H1 (cell line): ENCODE measurements at regions not wholly inside any gene's neighbourhood (a gene's known extent, or its start where the extent isn't known, plus 50 kb on each side); places are given as distances from the start of the nearest gene placed in this dataset.

Source experiments
- CTCF ChIA-PET: fragments of 300-600 bp; sonication (Branson Sonifier 250); formaldehyde crosslinking; loops from one replicate; lab custom pipeline; 2021; ENCODE audit not compliant: partially characterized antibody; lab: Charles Lee
- POLR2A ChIA-PET: fragments of 300-600 bp; sonication (Branson Sonifier 250); formaldehyde crosslinking; loops from one replicate; lab custom pipeline; 2021; ENCODE audit warnings: inconsistent platforms; ENCODE audit not compliant: partially characterized antibody; lab: Charles Lee
- DNase-seq, 2 experiments: peaks; one replicate each; pipeline versions ENCODE4 v3.0.0 to v3.0.0-alpha.2; 2010 to 2022; ENCODE audit warnings: low spot score in 2 of 2, low read depth in 1 of 2, mixed read lengths in 1 of 2
- FAIRE-seq: peaks from 2 replicates; lab custom pipeline; 2011; peaks lifted over from hg19 to GRCh38; lab: Jason Lieb, UNC
- H2AFZ ChIP-seq: 2 replicates; pipeline ENCODE4 v1.8.1; 2012; ENCODE audit warnings: low read length, inconsistent platforms
- H2AK5ac ChIP-seq: 2 replicates; pipeline ENCODE4 v1.6.1; 2013; ENCODE audit warnings: low read depth, low read length
- H2BK120ac ChIP-seq: replicated peaks from 2 replicates; pipeline ENCODE3; 2013; ENCODE audit warnings: low read depth, low read length, inconsistent platforms
- H2BK12ac ChIP-seq: 2 replicates; pipeline ENCODE4 v1.6.1; 2013; ENCODE audit warnings: low read depth, low read length
- H2BK15ac ChIP-seq: 2 replicates; pipeline ENCODE4 v1.6.1; 2013; ENCODE audit warnings: low read length
- H2BK20ac ChIP-seq: 2 replicates; pipeline ENCODE4 v1.6.1; 2013; ENCODE audit warnings: low read length
- H2BK5ac ChIP-seq: 2 replicates; pipeline ENCODE4 v1.6.1; 2013; ENCODE audit warnings: low read depth, low read length
- H3K14ac ChIP-seq: 2 replicates; pipeline ENCODE4 v1.6.1; 2013; ENCODE audit warnings: inconsistent platforms; ENCODE audit not compliant: insufficient read length
- H3K18ac ChIP-seq: 2 replicates; pipeline ENCODE4 v1.6.1; 2013; ENCODE audit warnings: low read length; ENCODE audit errors: extremely low read depth
- H3K23ac ChIP-seq: 2 replicates; pipeline ENCODE4 v1.6.1; 2013; ENCODE audit warnings: inconsistent platforms; ENCODE audit not compliant: insufficient read length
- H3K23me2 ChIP-seq: 2 replicates; pipeline ENCODE4 v1.6.1; 2013; ENCODE audit warnings: low read depth, low read length
- H3K27ac ChIP-seq: 2 replicates; pipeline ENCODE4 v1.6.1; 2011; ENCODE audit warnings: low read depth, low read length, inconsistent platforms
- H3K27me3 ChIP-seq, 4 experiments: replicated peaks in 1 of 4; 1 replicate in 1 of 4; 2 replicates in 3 of 4; pipeline versions ENCODE4 v1.6.1 to v1.8.1; 2011 to 2013; ENCODE audit warnings: low read length in 3 of 4, mild to moderate bottlenecking in 3 of 4, inconsistent platforms in 2 of 4, mixed read lengths in 2 of 4, moderate library complexity in 1 of 4; ENCODE audit not compliant: control insufficient read depth in 3 of 4, insufficient read depth in 3 of 4; ENCODE audit errors: extremely low read depth in 1 of 4
- H3K36me3 ChIP-seq, 4 experiments: 2 replicates each; pipeline versions ENCODE4 v1.6.1 to v1.8.1; 2011 to 2013; ENCODE audit warnings: mild to moderate bottlenecking in 4 of 4, low read length in 3 of 4, moderate library complexity in 2 of 4, control low read depth in 1 of 4, inconsistent platforms in 1 of 4; ENCODE audit not compliant: insufficient read depth in 4 of 4, control insufficient read depth in 2 of 4
- H3K4ac ChIP-seq: replicated peaks from 2 replicates; pipeline ENCODE3; 2013; ENCODE audit warnings: low read length, low read depth, mixed read lengths, inconsistent platforms; ENCODE audit not compliant: insufficient read length
- H3K4me1 ChIP-seq, 4 experiments: replicated peaks in 1 of 4; 1 replicate in 1 of 4; 2 replicates in 3 of 4; pipeline versions ENCODE4 v1.6.1 to v1.8.1; 2011 to 2013; ENCODE audit warnings: low read length in 3 of 4, inconsistent platforms in 2 of 4, mixed read lengths in 1 of 4; ENCODE audit not compliant: insufficient read depth in 4 of 4, control insufficient read depth in 3 of 4
- H3K4me2 ChIP-seq, 2 experiments: 2 replicates each; pipeline versions ENCODE4 v1.6.1 to v1.8.1; 2011 to 2013; ENCODE audit warnings: low read depth in 2 of 2, low read length in 2 of 2, control low read depth in 1 of 2, inconsistent platforms in 1 of 2, mild to moderate bottlenecking in 1 of 2; ENCODE audit not compliant: insufficient read depth in 1 of 2
- H3K4me3 ChIP-seq, 4 experiments: fragments of 200-600, 300-600 bp in 1 of 4; sonication (generic), shearing (Covaris generic), sonication (Bioruptor Twin) in 1 of 4; 2 replicates each; pipeline versions ENCODE4 v1.5.1 to v1.8.1; 2011 to 2016; ENCODE audit warnings: low read length in 4 of 4, low read depth in 3 of 4, control low read depth in 2 of 4, inconsistent platforms in 2 of 4, mild to moderate bottlenecking in 2 of 4, mixed read lengths in 1 of 4, moderate library complexity in 1 of 4; ENCODE audit not compliant: insufficient read depth in 2 of 4; ENCODE audit errors: extremely low read depth in 1 of 4
- H3K56ac ChIP-seq: replicated peaks from 2 replicates; pipeline ENCODE3; 2013; ENCODE audit warnings: low read depth, mild to moderate bottlenecking, mixed read lengths, low read length, inconsistent platforms; ENCODE audit not compliant: insufficient read length
- H3K79me1 ChIP-seq: 2 replicates; pipeline ENCODE4 v1.6.1; 2013; ENCODE audit warnings: low read depth, low read length, control low read depth
- H3K79me2 ChIP-seq, 2 experiments: 2 replicates each; pipeline versions ENCODE4 v1.6.1 to v1.8.1; 2012 to 2013; ENCODE audit warnings: low read length in 2 of 2, mild to moderate bottlenecking in 2 of 2, inconsistent platforms in 1 of 2; ENCODE audit not compliant: insufficient read depth in 2 of 2, control insufficient read depth in 1 of 2
- H3K9ac ChIP-seq, 4 experiments: replicated peaks in 1 of 4; 1 replicate in 1 of 4; 2 replicates in 3 of 4; pipeline versions ENCODE4 v1.6.1 to v1.8.1; 2011 to 2013; ENCODE audit warnings: low read depth in 3 of 4, low read length in 3 of 4, control low read depth in 2 of 4, mild to moderate bottlenecking in 2 of 4, moderate library complexity in 2 of 4, inconsistent platforms in 1 of 4; ENCODE audit errors: extremely low read depth in 1 of 4
- H3K9me3 ChIP-seq, 2 experiments: 2 replicates each; pipeline versions ENCODE4 v1.6.1 to v1.8.1; 2012 to 2013; ENCODE audit warnings: mild to moderate bottlenecking in 2 of 2, moderate library complexity in 2 of 2, control low read depth in 1 of 2, inconsistent platforms in 1 of 2, low read depth in 1 of 2, low read length in 1 of 2, mixed read lengths in 1 of 2; ENCODE audit not compliant: insufficient read depth in 2 of 2
- H4K20me1 ChIP-seq, 2 experiments: replicated peaks in 1 of 2; 2 replicates each; pipeline versions ENCODE3 to v1.8.1; 2011 to 2013; ENCODE audit warnings: inconsistent platforms in 2 of 2, low read length in 2 of 2, mild to moderate bottlenecking in 1 of 2; ENCODE audit not compliant: insufficient read depth in 2 of 2, control insufficient read depth in 1 of 2
- H4K5ac ChIP-seq: 2 replicates; pipeline ENCODE4 v1.6.1; 2013; ENCODE audit warnings: low read length, low read depth, mixed read lengths, inconsistent platforms; ENCODE audit not compliant: insufficient read length
- H4K8ac ChIP-seq: 2 replicates; pipeline ENCODE4 v1.8.0; 2013; ENCODE audit warnings: mild to moderate bottlenecking, moderate library complexity, low read length, inconsistent platforms; ENCODE audit not compliant: insufficient read depth; ENCODE audit errors: extremely low read depth
- H4K91ac ChIP-seq: replicated peaks from 2 replicates; pipeline ENCODE3; 2013; ENCODE audit warnings: low read length, mixed read lengths, inconsistent platforms; ENCODE audit not compliant: insufficient read length
- CHD2 ChIP-seq: IDR thresholded peaks from 2 replicates; pipeline ENCODE4 v1.6.1; 2012; ENCODE audit warnings: low read length, improper control_type of control experiment
- EP300 ChIP-seq, 2 experiments: IDR thresholded peaks; 1 replicate in 1 of 2; 2 replicates in 1 of 2; pipeline ENCODE4 v1.6.1; 2011 to 2012; ENCODE audit warnings: low read depth in 2 of 2, low read length in 2 of 2, mild to moderate bottlenecking in 2 of 2, borderline replicate concordance in 1 of 2, inconsistent platforms in 1 of 2, moderate library complexity in 1 of 2
- KDM5A ChIP-seq: fragments of 200-600 bp; IDR thresholded peaks from 2 replicates; pipeline ENCODE4 v1.7.1; 2012; ENCODE audit warnings: mild to moderate bottlenecking, low read length, inconsistent platforms, mixed read lengths
- POLR2A ChIP-seq, 2 experiments: IDR thresholded peaks; 1 replicate in 1 of 2; 2 replicates in 1 of 2; pipeline ENCODE4 v1.6.1; 2011; ENCODE audit warnings: low read depth in 2 of 2, low read length in 2 of 2, mild to moderate bottlenecking in 2 of 2; ENCODE audit errors: control extremely low read depth in 1 of 2
- POLR2AphosphoS5 ChIP-seq: IDR thresholded peaks from 2 replicates; pipeline ENCODE4 v1.6.1; 2011; ENCODE audit warnings: low read depth, low read length
- POU5F1 ChIP-seq: IDR thresholded peaks from 2 replicates; pipeline ENCODE4 v1.6.1; 2011; ENCODE audit warnings: low read depth, mild to moderate bottlenecking, low read length, moderate library complexity
- SAP30 ChIP-seq: fragments of 300-600 bp; sonication (generic); IDR thresholded peaks from 2 replicates; pipeline ENCODE4 v1.7.1; 2012; ENCODE audit warnings: low read length, moderate library complexity, mild to moderate bottlenecking, inconsistent platforms; ENCODE audit not compliant: insufficient read depth, insufficient replicate concordance
- SIN3A ChIP-seq, 2 experiments: IDR thresholded peaks in 1 of 2; conservative IDR thresholded peaks in 1 of 2; 2 replicates each; pipeline ENCODE4 v1.6.1; 2011 to 2012; ENCODE audit warnings: low read length in 2 of 2, improper control_type of control experiment in 1 of 2, low read depth in 1 of 2, mild to moderate bottlenecking in 1 of 2
- TAF7 ChIP-seq: optimal IDR thresholded peaks from 2 replicates; pipeline ENCODE3; 2011; ENCODE audit warnings: low read depth, mild to moderate bottlenecking, inconsistent platforms, low read length, moderate library complexity, borderline replicate concordance
- TBP ChIP-seq: IDR thresholded peaks from 2 replicates; pipeline ENCODE4 v1.6.1; 2011; ENCODE audit warnings: low read depth, low read length, improper control_type of control experiment
- WGBS, 2 experiments: shearing (Covaris generic) in 1 of 2; methylation state at CpG; one replicate each; pipeline versions ENCODE4 v1.1.6 to v1.1.7; 2013 to 2015; ENCODE audit warnings: low lambda C conversion rate in 2 of 2, mixed read lengths in 2 of 2, inconsistent platforms in 1 of 2, low coverage in 1 of 2, missing lambda C conversion rate in 1 of 2; ENCODE audit not compliant: insufficient replicate concordance in 2 of 2, insufficient coverage in 1 of 2, insufficient read length in 1 of 2; ENCODE audit errors: extremely low coverage in 1 of 2, missing lambda C conversion rate in 1 of 2; 5-methylcytosine and 5-hydroxymethylcytosine counted together
- TF ChIP-seq, protein P1 (sequence below), 3 experiments: IDR thresholded peaks; 1 replicate in 2 of 3; 2 replicates in 1 of 3; pipeline versions ENCODE4 v1.5.1 to v1.6.1; 2011; ENCODE audit warnings: low read length in 3 of 3, mild to moderate bottlenecking in 3 of 3, inconsistent platforms in 2 of 3, low read depth in 1 of 3, moderate library complexity in 1 of 3; ENCODE audit not compliant: insufficient read depth in 1 of 3; ENCODE audit errors: control extremely low read depth in 1 of 3

DNA sequence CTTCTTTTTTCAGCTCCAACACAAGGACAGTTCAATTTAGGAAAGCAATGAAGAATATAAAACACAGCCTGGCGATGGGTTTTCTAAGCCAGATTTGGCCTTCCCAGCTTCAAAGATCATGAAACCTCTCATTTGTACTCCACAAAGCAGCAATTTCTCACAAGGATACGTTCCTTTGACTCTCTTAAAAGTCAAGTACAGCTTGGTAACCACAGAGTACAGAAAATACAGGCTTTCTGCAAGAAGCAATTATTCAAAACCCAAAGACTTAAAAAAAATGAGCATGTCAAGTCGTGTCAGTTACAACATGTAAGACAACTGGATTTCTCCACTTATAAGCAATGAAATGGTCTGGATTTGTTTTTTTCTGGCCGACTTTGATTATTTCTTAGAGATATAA, 321.4 kb downstream of the FGFR2 start:
- 91% methylated on average over 4 of the region's 4 CpGs; no CpG with 5 or more reads in 1 of the 2 experiments for WGBS, 2 experiments
- Histone ChIP-seq H4K5ac (no peak overlapping the region), H4K8ac (no peak overlapping the region), H2BK5ac (no peak overlapping the region), H4K91ac (no peak overlapping the region), H3K14ac (no peak overlapping the region), H2AK5ac (no peak overlapping the region), H3K23ac (no peak overlapping the region), H3K79me1 (no peaks in the 10 kb centered on the region), H3K9ac (no peak overlapping the region), H3K23me2 (no peaks in the 10 kb centered on the region), H2BK120ac (no peak overlapping the region), H3K56ac (no peak overlapping the region), H2BK12ac (no peak overlapping the region), H3K4me1 (no peaks in the 10 kb centered on the region), H2AFZ (no peak overlapping the region), H3K79me2 (no peaks in the 10 kb centered on the region), H3K4me2 (no peak overlapping the region), H4K20me1 (no peaks in the 10 kb centered on the region), H3K27me3 (no peaks in the 10 kb centered on the region), H3K27ac (no peak overlapping the region), H3K4me3 (no peak overlapping the region), H3K9me3 (no peaks in the 10 kb centered on the region), H2BK15ac (no peak overlapping the region), H2BK20ac (no peak overlapping the region), H3K36me3 (no peaks in the 10 kb centered on the region), H3K18ac (no peak overlapping the region), H3K4ac (no peak overlapping the region)
- ChIA-PET CTCF (no interaction called here), POLR2A (no interaction called here)
- FAIRE-seq (no peak), DNase-seq (no peak)
- TF ChIP-seq POLR2AphosphoS5 (no peak), TAF7 (no peak), CHD2 (no peak), POLR2A (IDR thresholded peaks at IDR 0.05; ENCODE audit: control extremely low read depth in 1 of 2, low read depth in 2 of 2, low read length in 2 of 2) (no peak), SAP30 (no peak), KDM5A (no peak), SIN3A (conservative IDR thresholded peaks at IDR 0.05 in 1 of 2, IDR thresholded peaks at IDR 0.05 in 1 of 2; ENCODE audit: low read depth in 1 of 2, low read length in 2 of 2) (no peak), TBP (no peak), POU5F1 (no peak), EP300 (IDR thresholded peaks at IDR 0.05; ENCODE audit: borderline replicate concordance in 1 of 2, low read depth in 2 of 2, low read length in 2 of 2) (no peak)
- TF ChIP-seq, protein P1, sequence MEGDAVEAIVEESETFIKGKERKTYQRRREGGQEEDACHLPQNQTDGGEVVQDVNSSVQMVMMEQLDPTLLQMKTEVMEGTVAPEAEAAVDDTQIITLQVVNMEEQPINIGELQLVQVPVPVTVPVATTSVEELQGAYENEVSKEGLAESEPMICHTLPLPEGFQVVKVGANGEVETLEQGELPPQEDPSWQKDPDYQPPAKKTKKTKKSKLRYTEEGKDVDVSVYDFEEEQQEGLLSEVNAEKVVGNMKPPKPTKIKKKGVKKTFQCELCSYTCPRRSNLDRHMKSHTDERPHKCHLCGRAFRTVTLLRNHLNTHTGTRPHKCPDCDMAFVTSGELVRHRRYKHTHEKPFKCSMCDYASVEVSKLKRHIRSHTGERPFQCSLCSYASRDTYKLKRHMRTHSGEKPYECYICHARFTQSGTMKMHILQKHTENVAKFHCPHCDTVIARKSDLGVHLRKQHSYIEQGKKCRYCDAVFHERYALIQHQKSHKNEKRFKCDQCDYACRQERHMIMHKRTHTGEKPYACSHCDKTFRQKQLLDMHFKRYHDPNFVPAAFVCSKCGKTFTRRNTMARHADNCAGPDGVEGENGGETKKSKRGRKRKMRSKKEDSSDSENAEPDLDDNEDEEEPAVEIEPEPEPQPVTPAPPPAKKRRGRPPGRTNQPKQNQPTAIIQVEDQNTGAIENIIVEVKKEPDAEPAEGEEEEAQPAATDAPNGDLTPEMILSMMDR (IDR thresholded peaks at IDR 0.05; ENCODE audit: control extremely low read depth in 1 of 3, insufficient read depth in 1 of 3, low read depth in 1 of 3, low read length in 3 of 3) = no peak
